ENCODE measurements at regions not wholly inside any gene's neighbourhood (a gene's known extent, or its start where the extent isn't known, plus 50 kb on each side); places are given as distances from the start of the nearest gene placed in this dataset.
"Not testable (repeated sequence)": the region's sequence is repeated elsewhere in the genome, so short reads cannot be mapped to it uniquely, and the experiment has no call there.

GRCh38 chr3:29168081-29168480 lies 112.8 kb upstream of the RBMS3 start:
- no CpG with 5 or more reads among the region's 2 CpGs for WGBS (ENCODE audit: insufficient coverage, insufficient read length)

DNA sequence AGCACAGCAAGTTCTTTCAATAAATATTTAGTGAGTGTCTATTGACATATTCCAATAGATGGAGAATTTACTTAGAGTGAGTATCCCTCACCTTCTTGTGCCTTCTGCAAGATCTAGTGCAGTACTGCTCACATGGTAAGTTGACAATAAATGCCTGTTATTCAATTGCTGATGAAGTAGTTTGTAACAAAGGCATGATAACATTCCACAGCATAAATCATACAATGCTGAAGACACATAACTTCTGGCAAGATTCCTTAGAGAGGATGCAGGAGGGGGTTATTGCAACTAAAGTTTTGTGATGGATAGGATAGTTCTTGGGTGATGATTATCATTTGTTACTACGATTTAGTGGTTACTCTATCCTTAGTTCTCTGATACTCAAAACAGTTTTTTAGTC lies 112.2 kb upstream of the RBMS3 start:
- no CpG with 5 or more reads among the region's 1 CpG for WGBS (ENCODE audit: insufficient coverage, insufficient read length)
- no peak overlapping the region for H3K27ac ChIP-seq (ENCODE audit: low read length)
- no peaks in the 10 kb centered on the region for H3K9me3 ChIP-seq (ENCODE audit: control insufficient read depth, insufficient read depth, low read length)
- H3K27me3 ChIP-seq (ENCODE audit: control insufficient read depth, insufficient read depth, low read length) = no peaks in the 10 kb centered on the region
- DNase-seq (ENCODE audit: low read depth, low spot score) = no peak
- H3K36me3 ChIP-seq (ENCODE audit: control insufficient read depth, insufficient read depth, low read length) = no peaks in the 10 kb centered on the region
- H3K4me1 ChIP-seq (ENCODE audit: control insufficient read depth, insufficient read depth, low read length) = no peaks in the 10 kb centered on the region
- H3K4me3 ChIP-seq (ENCODE audit: low read length) = no peak overlapping the region

More at GRCh38 chr3:29168081-29168480, 112.8 kb upstream of the RBMS3 start:
- no peaks in the 10 kb centered on the region for H3K9me3 ChIP-seq (ENCODE audit: control insufficient read depth, insufficient read depth, low read length)
- no peak overlapping the region for H3K27ac ChIP-seq (ENCODE audit: low read length)
- H3K36me3 ChIP-seq (ENCODE audit: control insufficient read depth, insufficient read depth, low read length) = no peaks in the 10 kb centered on the region
- no peak overlapping the region for H3K4me3 ChIP-seq (ENCODE audit: low read length)
- no peak for DNase-seq (ENCODE audit: low read depth, low spot score)
- H3K27me3 ChIP-seq (ENCODE audit: control insufficient read depth, insufficient read depth, low read length) = no peaks in the 10 kb centered on the region
- H3K4me1 ChIP-seq (ENCODE audit: control insufficient read depth, insufficient read depth, low read length) = no peaks in the 10 kb centered on the region

DNA sequence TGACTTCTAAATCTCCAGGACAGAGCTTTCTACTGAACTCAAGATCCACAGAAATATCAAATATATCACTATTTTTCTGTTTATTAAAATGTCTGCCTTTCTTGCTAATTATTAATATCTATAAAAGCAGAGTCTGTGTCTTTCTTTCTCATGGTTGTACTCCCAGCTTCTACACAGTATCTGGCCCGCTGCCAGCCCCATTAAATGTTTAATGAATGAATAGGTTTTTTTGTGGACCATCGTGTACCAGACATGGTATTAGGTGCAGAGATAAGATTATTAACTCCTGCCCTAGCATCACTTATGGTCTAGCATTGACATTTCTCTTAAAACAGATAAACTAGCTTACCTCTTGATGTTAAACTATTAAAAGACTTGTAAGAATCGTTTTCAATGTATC lies 111.4 kb upstream of the RBMS3 start:
- H3K27ac ChIP-seq (ENCODE audit: low read length) = no peak overlapping the region
- no peaks in the 10 kb centered on the region for H3K4me1 ChIP-seq (ENCODE audit: control insufficient read depth, insufficient read depth, low read length)
- H3K27me3 ChIP-seq (ENCODE audit: control insufficient read depth, insufficient read depth, low read length) = no peaks in the 10 kb centered on the region
- no peaks in the 10 kb centered on the region for H3K9me3 ChIP-seq (ENCODE audit: control insufficient read depth, insufficient read depth, low read length)
- H3K4me3 ChIP-seq (ENCODE audit: low read length) = no peak overlapping the region
- no peaks in the 10 kb centered on the region for H3K36me3 ChIP-seq (ENCODE audit: control insufficient read depth, insufficient read depth, low read length)
- no peak for DNase-seq (ENCODE audit: low read depth, low spot score)
- WGBS (ENCODE audit: insufficient coverage, insufficient read length) = no CpG with 5 or more reads among the region's 3 CpGs

DNA sequence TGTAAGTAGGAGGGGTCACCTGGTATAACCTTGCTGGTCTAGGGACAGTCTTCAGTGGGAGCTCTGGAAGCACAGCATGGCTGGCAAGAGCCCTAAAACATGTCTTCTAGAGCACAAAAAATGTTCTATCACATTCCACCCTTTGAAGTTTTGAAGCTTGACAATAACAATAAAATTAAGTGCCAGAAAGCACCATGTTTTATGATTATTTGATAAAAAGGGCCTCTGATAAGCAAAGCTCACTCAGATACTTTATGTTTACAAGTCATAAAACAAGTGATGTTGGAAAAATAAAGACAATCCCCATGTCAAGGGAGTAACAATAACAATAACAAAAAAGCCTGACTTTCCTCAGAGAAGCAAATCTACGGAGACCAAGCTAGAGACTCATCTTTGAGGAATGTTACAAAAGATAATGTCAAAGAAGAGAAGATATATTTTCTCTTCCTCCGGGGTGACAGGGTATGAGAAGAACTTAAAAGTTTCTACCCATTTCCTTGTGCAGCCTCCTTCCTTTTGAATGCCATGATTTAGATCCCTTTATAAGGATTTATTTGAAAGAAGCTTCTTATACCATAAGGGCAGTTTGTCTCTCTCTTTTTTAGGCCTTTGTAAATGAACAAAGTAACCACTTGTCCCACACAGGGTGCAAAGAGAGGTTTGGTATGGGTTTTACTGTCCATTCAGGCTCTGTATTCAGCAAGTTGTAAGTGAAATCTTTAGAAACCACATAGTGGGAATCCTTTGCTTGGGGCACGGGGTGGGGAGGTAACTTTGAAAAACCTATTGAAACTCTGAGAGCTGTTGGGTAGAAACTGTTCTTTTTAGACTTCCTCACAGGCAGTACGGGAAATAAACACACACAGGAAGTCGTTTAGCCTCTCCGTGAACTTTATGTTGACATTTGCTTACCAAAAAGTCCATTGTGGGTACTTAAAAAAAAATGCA lies 109.6 kb upstream of the RBMS3 start:
- no peaks in the 10 kb centered on the region for H3K9me3 ChIP-seq (ENCODE audit: control insufficient read depth, insufficient read depth, low read length)
- DNase-seq (ENCODE audit: low read depth, low spot score) = no peak
- H3K4me3 ChIP-seq (ENCODE audit: low read length) = no peak overlapping the region
- H3K36me3 ChIP-seq (ENCODE audit: control insufficient read depth, insufficient read depth, low read length) = no peaks in the 10 kb centered on the region
- H3K27me3 ChIP-seq (ENCODE audit: control insufficient read depth, insufficient read depth, low read length) = no peaks in the 10 kb centered on the region
- H3K27ac ChIP-seq (ENCODE audit: low read length) = no peak overlapping the region
- no peaks in the 10 kb centered on the region for H3K4me1 ChIP-seq (ENCODE audit: control insufficient read depth, insufficient read depth, low read length)
- no CpG with 5 or more reads among the region's 6 CpGs for WGBS (ENCODE audit: insufficient coverage, insufficient read length)

GRCh38 chr3:29176501-29176900 lies 104.4 kb upstream of the RBMS3 start:
- Histone ChIP-seq H3K4me1 (ENCODE audit: control insufficient read depth, insufficient read depth, low read length) (peaks cover 1% of the 10 kb centered on the region), H3K27ac (ENCODE audit: low read length) (no peak overlapping the region), H3K9me3 (ENCODE audit: control insufficient read depth, insufficient read depth, low read length) (no peaks in the 10 kb centered on the region), H3K4me3 (ENCODE audit: low read length) (no peak overlapping the region), H3K36me3 (ENCODE audit: control insufficient read depth, insufficient read depth, low read length) (no peaks in the 10 kb centered on the region), H3K27me3 (ENCODE audit: control insufficient read depth, insufficient read depth, low read length) (no peaks in the 10 kb centered on the region)
- no peak for DNase-seq (ENCODE audit: low read depth, low spot score)
- WGBS (ENCODE audit: insufficient coverage, insufficient read length) = no CpG with 5 or more reads among the region's 2 CpGs

DNA sequence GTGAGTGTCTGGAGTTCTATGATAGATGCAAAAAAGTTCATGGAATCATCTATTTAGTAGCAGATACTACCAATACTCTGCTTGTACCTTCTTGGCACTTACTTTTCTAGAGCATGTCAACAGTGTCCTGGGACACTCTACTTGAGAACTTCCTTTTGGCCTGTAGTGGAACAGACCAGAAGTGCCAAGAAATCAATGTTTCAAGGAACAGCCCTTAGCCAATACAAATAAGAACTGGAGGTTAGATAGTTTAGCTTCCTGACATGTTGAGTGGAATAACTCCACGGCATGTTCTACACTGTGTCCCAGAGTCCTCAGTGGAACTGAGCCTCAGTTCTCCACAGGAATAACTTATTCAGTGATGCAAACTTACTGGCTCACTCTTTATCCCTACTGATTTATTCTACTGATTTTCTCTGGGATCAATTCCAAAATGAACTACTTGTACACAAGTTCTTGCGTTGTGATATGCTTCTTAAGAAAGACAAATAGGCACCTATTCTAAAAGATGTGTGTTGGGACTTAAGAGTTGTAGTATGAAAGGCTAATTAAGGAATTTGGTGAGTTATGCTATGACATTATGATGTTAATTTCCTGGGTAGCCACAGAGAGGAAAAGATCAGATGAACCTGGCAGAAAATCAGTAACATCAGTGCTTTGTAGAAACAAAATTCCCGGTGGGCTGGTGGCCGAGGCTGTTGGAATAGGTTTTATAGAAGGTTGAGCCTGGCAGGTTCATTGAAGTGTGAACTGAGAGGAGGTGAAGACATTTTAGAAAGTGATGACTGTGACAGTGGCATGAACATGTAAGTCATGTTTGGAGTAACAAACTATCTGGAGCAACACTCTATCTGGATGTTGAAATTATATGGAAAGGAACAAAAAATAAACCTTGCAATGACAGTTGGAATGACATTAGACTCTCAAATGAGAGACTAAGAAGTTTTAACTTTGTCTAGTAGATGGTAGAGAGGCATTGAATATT lies 101.8 kb upstream of the RBMS3 start:
- Histone ChIP-seq H3K4me1 (ENCODE audit: control insufficient read depth, insufficient read depth, low read length) (peaks cover 1% of the 10 kb centered on the region), H3K36me3 (ENCODE audit: control insufficient read depth, insufficient read depth, low read length) (no peaks in the 10 kb centered on the region), H3K9me3 (ENCODE audit: control insufficient read depth, insufficient read depth, low read length) (no peaks in the 10 kb centered on the region), H3K27ac (ENCODE audit: low read length) (no peak overlapping the region), H3K27me3 (ENCODE audit: control insufficient read depth, insufficient read depth, low read length) (no peaks in the 10 kb centered on the region), H3K4me3 (ENCODE audit: low read length) (no peak overlapping the region)
- no CpG with 5 or more reads among the region's 4 CpGs for WGBS (ENCODE audit: insufficient coverage, insufficient read length)
- no peak for DNase-seq (ENCODE audit: low read depth, low spot score)

- Histone ChIP-seq H3K36me3 (ENCODE audit: control insufficient read depth, insufficient read depth, low read length) (no peaks in the 10 kb centered on the region), H3K27me3 (ENCODE audit: control insufficient read depth, insufficient read depth, low read length) (no peaks in the 10 kb centered on the region), H3K9me3 (ENCODE audit: control insufficient read depth, insufficient read depth, low read length) (no peaks in the 10 kb centered on the region), H3K4me3 (ENCODE audit: low read length) (no peak overlapping the region), H3K27ac (ENCODE audit: low read length) (no peak overlapping the region), H3K4me1 (ENCODE audit: control insufficient read depth, insufficient read depth, low read length) (peaks cover 1% of the 10 kb centered on the region)
- no CpG with 5 or more reads among the region's 7 CpGs for WGBS (ENCODE audit: insufficient coverage, insufficient read length)
- DNase-seq (ENCODE audit: low read depth, low spot score) = no peak
Observed at GRCh38 chr3:29181149-29181780, 99.6 kb upstream of the RBMS3 start.

DNA sequence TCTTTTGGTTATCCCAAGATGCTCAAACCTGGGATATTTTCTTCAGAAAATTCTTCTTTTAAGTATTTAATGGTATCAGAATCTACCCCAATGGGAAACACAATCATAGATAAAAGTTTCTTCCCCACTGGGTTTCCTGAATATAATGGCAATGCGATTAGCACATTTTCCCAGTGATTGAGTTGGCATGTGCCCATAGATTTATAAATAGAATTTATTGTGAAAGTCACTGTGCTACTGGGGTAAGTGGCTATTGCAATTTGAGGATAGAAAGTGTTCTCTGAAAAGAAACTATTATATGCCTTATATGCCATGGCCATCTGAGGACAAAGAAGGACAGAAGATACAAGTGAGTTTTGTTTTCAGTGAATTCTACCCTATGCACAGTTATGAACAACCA lies 99.0 kb upstream of the RBMS3 start:
- no peaks in the 10 kb centered on the region for H3K36me3 ChIP-seq (ENCODE audit: control insufficient read depth, insufficient read depth, low read length)
- no CpG with 5 or more reads among the region's 1 CpG for WGBS (ENCODE audit: insufficient coverage, insufficient read length)
- no peaks in the 10 kb centered on the region for H3K9me3 ChIP-seq (ENCODE audit: control insufficient read depth, insufficient read depth, low read length)
- DNase-seq (ENCODE audit: low read depth, low spot score) = no peak
- no peak overlapping the region for H3K27ac ChIP-seq (ENCODE audit: low read length)
- no peaks in the 10 kb centered on the region; the same call in 1 of the 2 replicates for H3K4me1 ChIP-seq (ENCODE audit: control insufficient read depth, insufficient read depth, low read length)
- H3K4me3 ChIP-seq (ENCODE audit: low read length) = no peak overlapping the region
- no peaks in the 10 kb centered on the region for H3K27me3 ChIP-seq (ENCODE audit: control insufficient read depth, insufficient read depth, low read length)

- H3K4me1 ChIP-seq (ENCODE audit: control insufficient read depth, insufficient read depth, low read length); H3K27ac ChIP-seq (ENCODE audit: low read length); H3K4me3 ChIP-seq (ENCODE audit: low read length); H3K27me3 ChIP-seq (ENCODE audit: control insufficient read depth, insufficient read depth, low read length); H3K9me3 ChIP-seq (ENCODE audit: control insufficient read depth, insufficient read depth, low read length); H3K36me3 ChIP-seq (ENCODE audit: control insufficient read depth, insufficient read depth, low read length); DNase-seq (ENCODE audit: low read depth, low spot score): not testable (repeated sequence)
- WGBS (ENCODE audit: insufficient coverage, insufficient read length) = no CpG with 5 or more reads among the region's 3 CpGs
Observed at GRCh38 chr3:29182828-29183227, 98.0 kb upstream of the RBMS3 start.

All from iPS DF 6.9 (cell line).